WTC11 (cell line): ENCODE measurements at regions not wholly inside any gene's neighbourhood (a gene's known extent, or its start where the extent isn't known, plus 50 kb on each side); places are given as distances from the start of the nearest gene placed in this dataset.

Experiments
- NR3C1 ChIP-seq: sonication (generic); formaldehyde crosslinking; conservative IDR thresholded peaks from 2 replicates; pipeline ENCODE4 v1.8.1; 2023; ENCODE audit warnings: low read depth, mild to moderate bottlenecking, missing genetic modification reagents
- TF ChIP-seq, protein P1 (sequence below): fragments of 200-600 bp; IDR thresholded peaks from 2 replicates; pipeline ENCODE4 v1.8.0; 2022; ENCODE audit warnings: antibody characterized with exemption
- TF ChIP-seq, protein P2 (sequence below): sonication (generic); formaldehyde crosslinking; IDR thresholded peaks from 2 replicates; pipeline ENCODE4 v1.8.0; 2023; ENCODE audit warnings: mild to moderate bottlenecking, missing genetic modification reagents
- TF ChIP-seq, protein P3 (sequence below): sonication (generic); formaldehyde crosslinking; IDR thresholded peaks from 2 replicates; pipeline ENCODE4 v1.8.0; 2022; ENCODE audit warnings: mild to moderate bottlenecking, missing genetic modification reagents

DNA sequence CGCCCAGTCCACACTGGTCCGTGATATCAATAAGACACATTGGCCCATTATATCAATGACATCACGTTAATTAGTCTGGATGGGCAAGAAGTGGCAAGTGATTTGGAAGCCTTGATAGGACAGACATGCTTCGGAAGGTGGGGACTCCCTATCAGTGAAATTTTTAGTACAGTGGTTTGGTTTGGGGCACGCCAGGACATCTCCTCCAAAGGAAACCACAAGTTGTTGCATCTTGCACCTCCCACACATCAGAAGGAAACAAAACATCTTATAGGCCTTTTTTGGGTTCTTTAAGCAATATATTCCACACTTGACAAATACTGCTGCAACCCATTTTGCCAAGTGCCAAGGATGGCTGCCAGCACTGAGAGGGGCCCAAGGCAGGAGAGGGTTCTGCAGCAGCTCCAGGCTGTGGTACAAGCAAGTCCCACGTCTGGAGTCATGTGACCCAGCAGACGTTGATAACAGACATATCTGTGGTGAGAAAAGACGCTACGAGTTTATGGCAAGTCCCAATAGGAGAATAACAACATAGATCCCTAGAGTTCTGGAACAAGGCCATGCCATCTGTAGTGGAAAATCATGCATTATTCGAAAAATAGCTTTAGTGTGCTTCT is 95.3 kb upstream of the DISP3 start:
- TF ChIP-seq, protein P1, sequence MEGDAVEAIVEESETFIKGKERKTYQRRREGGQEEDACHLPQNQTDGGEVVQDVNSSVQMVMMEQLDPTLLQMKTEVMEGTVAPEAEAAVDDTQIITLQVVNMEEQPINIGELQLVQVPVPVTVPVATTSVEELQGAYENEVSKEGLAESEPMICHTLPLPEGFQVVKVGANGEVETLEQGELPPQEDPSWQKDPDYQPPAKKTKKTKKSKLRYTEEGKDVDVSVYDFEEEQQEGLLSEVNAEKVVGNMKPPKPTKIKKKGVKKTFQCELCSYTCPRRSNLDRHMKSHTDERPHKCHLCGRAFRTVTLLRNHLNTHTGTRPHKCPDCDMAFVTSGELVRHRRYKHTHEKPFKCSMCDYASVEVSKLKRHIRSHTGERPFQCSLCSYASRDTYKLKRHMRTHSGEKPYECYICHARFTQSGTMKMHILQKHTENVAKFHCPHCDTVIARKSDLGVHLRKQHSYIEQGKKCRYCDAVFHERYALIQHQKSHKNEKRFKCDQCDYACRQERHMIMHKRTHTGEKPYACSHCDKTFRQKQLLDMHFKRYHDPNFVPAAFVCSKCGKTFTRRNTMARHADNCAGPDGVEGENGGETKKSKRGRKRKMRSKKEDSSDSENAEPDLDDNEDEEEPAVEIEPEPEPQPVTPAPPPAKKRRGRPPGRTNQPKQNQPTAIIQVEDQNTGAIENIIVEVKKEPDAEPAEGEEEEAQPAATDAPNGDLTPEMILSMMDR = no peak
- TF ChIP-seq, protein P2, sequence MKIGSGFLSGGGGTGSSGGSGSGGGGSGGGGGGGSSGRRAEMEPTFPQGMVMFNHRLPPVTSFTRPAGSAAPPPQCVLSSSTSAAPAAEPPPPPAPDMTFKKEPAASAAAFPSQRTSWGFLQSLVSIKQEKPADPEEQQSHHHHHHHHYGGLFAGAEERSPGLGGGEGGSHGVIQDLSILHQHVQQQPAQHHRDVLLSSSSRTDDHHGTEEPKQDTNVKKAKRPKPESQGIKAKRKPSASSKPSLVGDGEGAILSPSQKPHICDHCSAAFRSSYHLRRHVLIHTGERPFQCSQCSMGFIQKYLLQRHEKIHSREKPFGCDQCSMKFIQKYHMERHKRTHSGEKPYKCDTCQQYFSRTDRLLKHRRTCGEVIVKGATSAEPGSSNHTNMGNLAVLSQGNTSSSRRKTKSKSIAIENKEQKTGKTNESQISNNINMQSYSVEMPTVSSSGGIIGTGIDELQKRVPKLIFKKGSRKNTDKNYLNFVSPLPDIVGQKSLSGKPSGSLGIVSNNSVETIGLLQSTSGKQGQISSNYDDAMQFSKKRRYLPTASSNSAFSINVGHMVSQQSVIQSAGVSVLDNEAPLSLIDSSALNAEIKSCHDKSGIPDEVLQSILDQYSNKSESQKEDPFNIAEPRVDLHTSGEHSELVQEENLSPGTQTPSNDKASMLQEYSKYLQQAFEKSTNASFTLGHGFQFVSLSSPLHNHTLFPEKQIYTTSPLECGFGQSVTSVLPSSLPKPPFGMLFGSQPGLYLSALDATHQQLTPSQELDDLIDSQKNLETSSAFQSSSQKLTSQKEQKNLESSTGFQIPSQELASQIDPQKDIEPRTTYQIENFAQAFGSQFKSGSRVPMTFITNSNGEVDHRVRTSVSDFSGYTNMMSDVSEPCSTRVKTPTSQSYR (CRISPR knock-in tag) = no peak
- TF ChIP-seq NR3C1 (CRISPR knock-in tag) = no peak
- TF ChIP-seq, protein P3, sequence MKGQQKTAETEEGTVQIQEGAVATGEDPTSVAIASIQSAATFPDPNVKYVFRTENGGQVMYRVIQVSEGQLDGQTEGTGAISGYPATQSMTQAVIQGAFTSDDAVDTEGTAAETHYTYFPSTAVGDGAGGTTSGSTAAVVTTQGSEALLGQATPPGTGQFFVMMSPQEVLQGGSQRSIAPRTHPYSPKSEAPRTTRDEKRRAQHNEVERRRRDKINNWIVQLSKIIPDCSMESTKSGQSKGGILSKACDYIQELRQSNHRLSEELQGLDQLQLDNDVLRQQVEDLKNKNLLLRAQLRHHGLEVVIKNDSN (CRISPR knock-in tag) = no peak
